ENCODE measurements at regions not wholly inside any gene's neighbourhood (a gene's known extent, or its start where the extent isn't known, plus 50 kb on each side); places are given as distances from the start of the nearest gene placed in this dataset.

DNA sequence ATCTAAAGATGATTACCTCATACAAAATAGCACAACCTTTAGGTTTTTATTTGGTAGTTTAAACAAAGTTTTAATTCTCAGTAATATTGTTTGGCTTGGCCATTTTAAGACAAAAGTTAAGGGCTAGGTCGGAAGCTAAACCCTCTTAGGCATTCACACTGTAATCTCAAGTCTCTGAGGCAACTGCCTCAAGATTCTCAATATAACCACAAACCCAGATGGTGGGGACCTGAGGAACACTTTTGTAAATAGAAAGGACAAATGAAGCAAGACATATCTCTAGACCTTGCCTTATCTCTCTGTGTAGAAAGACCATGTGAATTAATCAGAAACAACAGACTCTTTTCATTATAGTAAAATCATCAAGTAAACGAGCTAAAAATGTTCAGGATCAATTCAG lies 500.2 kb upstream of the CDH6 start:
- TF ChIP-seq CTCF (conservative IDR thresholded peaks at IDR 0.05; ENCODE audit: low read length) (no peak), EZH2phosphoT487 (IDR thresholded peaks at IDR 0.05; ENCODE audit: borderline replicate concordance, low read depth, low read length) (no peak)

Measured in OCI-LY7 (cell line).